GM23338 (cell line): ENCODE measurements at regions not wholly inside any gene's neighbourhood (a gene's known extent, or its start where the extent isn't known, plus 50 kb on each side); places are given as distances from the start of the nearest gene placed in this dataset.

Source experiments
- CREB1 ChIP-seq: fragments of 250-450 bp; sonication (Bioruptor Pico); IDR thresholded peaks from 2 replicates; pipeline ENCODE4 v1.5.0; 2020; ENCODE audit warnings: low read depth, mild to moderate bottlenecking, moderate library complexity
- EZH2 ChIP-seq: fragments of 200-600 bp; sonication (generic); IDR thresholded peaks from one replicate; pipeline ENCODE4 v1.8.0; 2017; ENCODE audit warnings: antibody characterized with exemption, mild to moderate bottlenecking, low read depth; ENCODE audit not compliant: unreplicated experiment
- EZH2phosphoT487 ChIP-seq: fragments of 200-600 bp; sonication (generic); IDR thresholded peaks from one replicate; pipeline ENCODE4 v1.8.1; 2018; ENCODE audit warnings: antibody characterized with exemption; ENCODE audit not compliant: unreplicated experiment
- JUNB ChIP-seq: IDR thresholded peaks from one replicate; pipeline ENCODE4 v1.6.1; 2016; ENCODE audit warnings: antibody characterized with exemption; ENCODE audit not compliant: unreplicated experiment
- POLR2AphosphoS5 ChIP-seq: IDR thresholded peaks from 2 replicates; pipeline ENCODE4 v1.6.1; 2016; ENCODE audit warnings: antibody characterized with exemption, low read depth
- STAT1 ChIP-seq: IDR thresholded peaks from one replicate; pipeline ENCODE4 v1.6.1; 2016; ENCODE audit warnings: antibody characterized with exemption; ENCODE audit not compliant: unreplicated experiment
- ZNF331 ChIP-seq: fragments of 250-450 bp; sonication (Bioruptor Pico); IDR thresholded peaks from 2 replicates; pipeline ENCODE4 v1.5.0; 2020; ENCODE audit warnings: low read depth, mild to moderate bottlenecking, moderate library complexity
- TF ChIP-seq, protein P1 (sequence below), 2 experiments: fragments of 200-600 bp in 1 of 2; sonication (generic) in 1 of 2; conservative IDR thresholded peaks; 2 replicates each; pipeline versions ENCODE4 v1.5.1 to v1.6.1; 2016 to 2017; ENCODE audit warnings: antibody characterized with exemption in 2 of 2, low read depth in 2 of 2, mild to moderate bottlenecking in 2 of 2, moderate library complexity in 1 of 2
- TF ChIP-seq, protein P2 (sequence below): IDR thresholded peaks from one replicate; pipeline ENCODE4 v1.6.1; 2018; ENCODE audit warnings: antibody characterized with exemption; ENCODE audit not compliant: unreplicated experiment

DNA sequence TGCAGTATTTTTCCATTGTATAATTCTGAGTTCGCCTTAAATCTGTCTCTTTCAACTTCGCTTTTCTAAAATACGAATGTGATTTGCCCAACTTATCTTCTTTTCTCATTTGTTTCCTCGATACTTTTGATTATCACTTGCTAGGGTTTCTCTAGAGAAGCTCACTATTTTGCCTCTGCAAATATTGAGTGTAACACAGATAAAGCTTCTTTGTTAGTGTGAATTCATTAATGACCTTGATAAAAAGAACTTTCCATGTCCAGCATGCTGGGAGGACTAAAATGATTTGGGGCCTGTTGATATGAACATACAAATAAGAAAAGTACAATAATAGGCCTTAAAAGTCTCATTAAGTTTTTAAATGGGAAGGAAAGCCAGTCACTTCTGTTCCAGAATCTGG, 303.3 kb downstream of the MAP2K6 start:
- TF ChIP-seq EZH2phosphoT487 (no peak), POLR2AphosphoS5 (no peak), CREB1 (CRISPR knock-in tag) (no peak), EZH2 (no peak), JUNB (no peak), STAT1 (no peak), ZNF331 (no peak)
- TF ChIP-seq, protein P1, sequence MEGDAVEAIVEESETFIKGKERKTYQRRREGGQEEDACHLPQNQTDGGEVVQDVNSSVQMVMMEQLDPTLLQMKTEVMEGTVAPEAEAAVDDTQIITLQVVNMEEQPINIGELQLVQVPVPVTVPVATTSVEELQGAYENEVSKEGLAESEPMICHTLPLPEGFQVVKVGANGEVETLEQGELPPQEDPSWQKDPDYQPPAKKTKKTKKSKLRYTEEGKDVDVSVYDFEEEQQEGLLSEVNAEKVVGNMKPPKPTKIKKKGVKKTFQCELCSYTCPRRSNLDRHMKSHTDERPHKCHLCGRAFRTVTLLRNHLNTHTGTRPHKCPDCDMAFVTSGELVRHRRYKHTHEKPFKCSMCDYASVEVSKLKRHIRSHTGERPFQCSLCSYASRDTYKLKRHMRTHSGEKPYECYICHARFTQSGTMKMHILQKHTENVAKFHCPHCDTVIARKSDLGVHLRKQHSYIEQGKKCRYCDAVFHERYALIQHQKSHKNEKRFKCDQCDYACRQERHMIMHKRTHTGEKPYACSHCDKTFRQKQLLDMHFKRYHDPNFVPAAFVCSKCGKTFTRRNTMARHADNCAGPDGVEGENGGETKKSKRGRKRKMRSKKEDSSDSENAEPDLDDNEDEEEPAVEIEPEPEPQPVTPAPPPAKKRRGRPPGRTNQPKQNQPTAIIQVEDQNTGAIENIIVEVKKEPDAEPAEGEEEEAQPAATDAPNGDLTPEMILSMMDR (conservative IDR thresholded peaks at IDR 0.05; ENCODE audit: low read depth in 2 of 2): no peak
- TF ChIP-seq, protein P2, sequence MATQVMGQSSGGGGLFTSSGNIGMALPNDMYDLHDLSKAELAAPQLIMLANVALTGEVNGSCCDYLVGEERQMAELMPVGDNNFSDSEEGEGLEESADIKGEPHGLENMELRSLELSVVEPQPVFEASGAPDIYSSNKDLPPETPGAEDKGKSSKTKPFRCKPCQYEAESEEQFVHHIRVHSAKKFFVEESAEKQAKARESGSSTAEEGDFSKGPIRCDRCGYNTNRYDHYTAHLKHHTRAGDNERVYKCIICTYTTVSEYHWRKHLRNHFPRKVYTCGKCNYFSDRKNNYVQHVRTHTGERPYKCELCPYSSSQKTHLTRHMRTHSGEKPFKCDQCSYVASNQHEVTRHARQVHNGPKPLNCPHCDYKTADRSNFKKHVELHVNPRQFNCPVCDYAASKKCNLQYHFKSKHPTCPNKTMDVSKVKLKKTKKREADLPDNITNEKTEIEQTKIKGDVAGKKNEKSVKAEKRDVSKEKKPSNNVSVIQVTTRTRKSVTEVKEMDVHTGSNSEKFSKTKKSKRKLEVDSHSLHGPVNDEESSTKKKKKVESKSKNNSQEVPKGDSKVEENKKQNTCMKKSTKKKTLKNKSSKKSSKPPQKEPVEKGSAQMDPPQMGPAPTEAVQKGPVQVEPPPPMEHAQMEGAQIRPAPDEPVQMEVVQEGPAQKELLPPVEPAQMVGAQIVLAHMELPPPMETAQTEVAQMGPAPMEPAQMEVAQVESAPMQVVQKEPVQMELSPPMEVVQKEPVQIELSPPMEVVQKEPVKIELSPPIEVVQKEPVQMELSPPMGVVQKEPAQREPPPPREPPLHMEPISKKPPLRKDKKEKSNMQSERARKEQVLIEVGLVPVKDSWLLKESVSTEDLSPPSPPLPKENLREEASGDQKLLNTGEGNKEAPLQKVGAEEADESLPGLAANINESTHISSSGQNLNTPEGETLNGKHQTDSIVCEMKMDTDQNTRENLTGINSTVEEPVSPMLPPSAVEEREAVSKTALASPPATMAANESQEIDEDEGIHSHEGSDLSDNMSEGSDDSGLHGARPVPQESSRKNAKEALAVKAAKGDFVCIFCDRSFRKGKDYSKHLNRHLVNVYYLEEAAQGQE: no peak
